Osteocyte (in vitro differentiated cells): ENCODE measurements at regions not wholly inside any gene's neighbourhood (a gene's known extent, or its start where the extent isn't known, plus 50 kb on each side); places are given as distances from the start of the nearest gene placed in this dataset.
"Not testable (repeated sequence)": the region's sequence is repeated elsewhere in the genome, so short reads cannot be mapped to it uniquely, and the experiment has no call there.

Experiments
- DNase-seq: peaks from one replicate; pipeline ENCODE4 v3.0.0; 2021; ENCODE audit warnings: mixed read lengths; ENCODE audit not compliant: unreplicated experiment; ENCODE audit errors: extremely low spot score
- H3K27ac Mint-ChIP-seq: one replicate; pipeline ENCODE4 v1.8.0; 2021; ENCODE audit warnings: mild to moderate bottlenecking, mixed read lengths; ENCODE audit not compliant: unreplicated experiment
- H3K27me3 Mint-ChIP-seq: one replicate; pipeline ENCODE4 v1.8.0; 2021; ENCODE audit warnings: mixed read lengths; ENCODE audit not compliant: unreplicated experiment
- H3K36me3 Mint-ChIP-seq: one replicate; pipeline ENCODE4 v1.8.0; 2021; ENCODE audit warnings: mixed read lengths; ENCODE audit not compliant: unreplicated experiment
- H3K4me1 Mint-ChIP-seq: one replicate; pipeline ENCODE4 v1.8.0; 2021; ENCODE audit warnings: mixed read lengths; ENCODE audit not compliant: unreplicated experiment
- H3K4me3 Mint-ChIP-seq: one replicate; pipeline ENCODE4 v1.8.0; 2021; ENCODE audit warnings: mild to moderate bottlenecking, moderate library complexity, mixed read lengths; ENCODE audit not compliant: unreplicated experiment
- H3K9me3 Mint-ChIP-seq: one replicate; pipeline ENCODE4 v1.8.0; 2021; ENCODE audit warnings: mixed read lengths; ENCODE audit not compliant: unreplicated experiment
- TF ChIP-seq, protein P1 (sequence below): fragments of 200-600 bp; sonication (generic); IDR thresholded peaks from 2 replicates; pipeline ENCODE4 v1.5.0; 2021; ENCODE audit warnings: antibody characterized with exemption, mild to moderate bottlenecking, moderate library complexity

DNA sequence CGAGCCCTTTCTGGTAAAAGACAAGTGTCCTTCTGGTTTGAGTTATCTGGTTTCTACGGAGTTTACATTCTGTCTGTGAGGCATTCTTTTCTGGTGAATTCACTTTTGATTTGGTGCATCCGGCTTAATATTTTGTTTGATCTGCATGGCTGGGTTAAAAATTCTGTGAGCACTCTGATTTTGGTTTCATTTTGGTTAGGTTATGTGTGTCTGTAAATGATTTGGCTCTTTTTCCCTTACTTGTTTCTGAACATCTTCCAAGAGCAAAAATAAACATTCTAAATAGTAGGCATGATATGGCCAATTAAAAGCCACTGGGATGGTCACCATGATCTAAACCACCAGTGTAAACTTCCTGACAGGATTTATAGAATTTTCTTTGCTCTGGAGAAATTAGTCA is 85.7 kb upstream of the PTPN13 start:
- TF ChIP-seq, protein P1, sequence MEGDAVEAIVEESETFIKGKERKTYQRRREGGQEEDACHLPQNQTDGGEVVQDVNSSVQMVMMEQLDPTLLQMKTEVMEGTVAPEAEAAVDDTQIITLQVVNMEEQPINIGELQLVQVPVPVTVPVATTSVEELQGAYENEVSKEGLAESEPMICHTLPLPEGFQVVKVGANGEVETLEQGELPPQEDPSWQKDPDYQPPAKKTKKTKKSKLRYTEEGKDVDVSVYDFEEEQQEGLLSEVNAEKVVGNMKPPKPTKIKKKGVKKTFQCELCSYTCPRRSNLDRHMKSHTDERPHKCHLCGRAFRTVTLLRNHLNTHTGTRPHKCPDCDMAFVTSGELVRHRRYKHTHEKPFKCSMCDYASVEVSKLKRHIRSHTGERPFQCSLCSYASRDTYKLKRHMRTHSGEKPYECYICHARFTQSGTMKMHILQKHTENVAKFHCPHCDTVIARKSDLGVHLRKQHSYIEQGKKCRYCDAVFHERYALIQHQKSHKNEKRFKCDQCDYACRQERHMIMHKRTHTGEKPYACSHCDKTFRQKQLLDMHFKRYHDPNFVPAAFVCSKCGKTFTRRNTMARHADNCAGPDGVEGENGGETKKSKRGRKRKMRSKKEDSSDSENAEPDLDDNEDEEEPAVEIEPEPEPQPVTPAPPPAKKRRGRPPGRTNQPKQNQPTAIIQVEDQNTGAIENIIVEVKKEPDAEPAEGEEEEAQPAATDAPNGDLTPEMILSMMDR: no peak
- peak overlapping the region; percentile 50 for H3K4me3 Mint-ChIP-seq

DNA sequence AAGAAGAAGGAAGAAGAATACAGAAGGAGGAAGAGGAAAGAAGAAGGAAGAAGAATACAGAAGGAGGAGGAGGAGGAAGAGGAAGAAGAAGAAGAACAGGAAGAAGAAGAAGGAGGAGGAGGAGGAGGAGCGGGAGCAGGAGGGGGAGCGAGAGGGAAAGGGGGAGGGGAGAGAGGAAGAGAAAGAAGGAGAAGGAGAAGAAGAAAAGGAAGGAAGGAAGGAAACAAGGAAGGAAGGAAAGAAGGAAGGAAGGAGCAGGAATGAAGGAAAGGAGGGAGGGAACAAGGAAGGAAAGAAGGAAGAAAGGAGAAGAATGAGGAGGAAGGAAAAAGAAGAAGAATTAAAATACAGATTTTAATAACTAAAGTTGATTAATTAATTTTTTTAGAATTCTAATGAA is 82.5 kb upstream of the PTPN13 start:
- Mint-ChIP-seq H3K27me3 (no peaks in the 10 kb centered on the region), H3K4me3 (no peak overlapping the region), H3K27ac (no peak overlapping the region), H3K4me1 (peaks cover 20% of the 10 kb centered on the region), H3K36me3 (no peaks in the 10 kb centered on the region), H3K9me3 (peaks cover 5% of the 10 kb centered on the region)
- no peak for DNase-seq
- TF ChIP-seq, protein P1: no peak

More for the DNA sequence above, 85.7 kb upstream of the PTPN13 start:
- Mint-ChIP-seq H3K27ac (peak overlapping the region; percentile 72), H3K27me3 (no peaks in the 10 kb centered on the region), H3K9me3 (no peaks in the 10 kb centered on the region), H3K36me3 (no peaks in the 10 kb centered on the region), H3K4me1 (peaks cover 24% of the 10 kb centered on the region)
- no peak for DNase-seq

DNA sequence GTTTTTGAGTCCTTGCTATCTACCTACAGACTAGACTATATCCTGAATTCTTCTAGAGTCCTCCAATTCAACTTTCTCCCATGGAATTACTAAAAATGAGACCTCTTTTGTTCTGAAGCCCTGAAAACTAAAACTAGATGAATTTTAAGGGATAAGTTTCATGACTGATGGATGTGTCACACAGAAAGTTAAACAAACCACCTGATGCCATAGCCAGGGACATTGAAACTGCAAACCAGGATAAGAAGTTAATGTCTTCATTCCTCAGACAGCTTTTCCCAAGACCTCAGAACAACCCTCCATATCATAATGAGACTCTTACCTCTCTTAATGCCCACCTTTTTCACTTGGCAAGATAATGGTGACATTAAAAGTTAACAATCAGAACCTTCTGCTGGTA is 81.5 kb upstream of the PTPN13 start:
- no peaks in the 10 kb centered on the region for H3K27me3 Mint-ChIP-seq
- H3K27ac Mint-ChIP-seq: no peak overlapping the region
- H3K4me3 Mint-ChIP-seq: no peak overlapping the region
- no peak for DNase-seq
- H3K36me3 Mint-ChIP-seq: no peaks in the 10 kb centered on the region
- peaks cover 5% of the 10 kb centered on the region for H3K9me3 Mint-ChIP-seq
- TF ChIP-seq, protein P1: no peak
- peaks cover 16% of the 10 kb centered on the region for H3K4me1 Mint-ChIP-seq

DNA sequence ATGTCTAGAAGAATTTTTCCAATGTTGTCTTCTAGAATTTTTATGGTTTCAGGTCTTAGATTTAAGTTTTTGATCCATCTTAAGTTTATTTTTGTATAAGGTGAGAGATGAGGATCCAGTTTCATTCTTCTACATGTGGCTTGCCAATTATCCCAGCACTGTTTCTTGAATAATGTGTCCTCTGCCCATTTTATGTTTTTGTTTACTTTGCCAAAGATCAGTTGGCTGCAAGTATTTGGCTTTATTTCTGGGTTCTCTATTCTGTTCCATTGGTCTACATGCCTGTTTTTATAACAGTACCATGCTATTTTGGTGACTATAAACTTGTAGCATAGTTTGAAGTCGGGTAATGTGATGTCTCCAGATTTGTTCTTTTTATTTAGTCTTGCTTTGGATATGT is 78.2 kb upstream of the PTPN13 start:
- not testable (repeated sequence) for H3K36me3 Mint-ChIP-seq, H3K4me3 Mint-ChIP-seq, H3K27ac Mint-ChIP-seq, DNase-seq, H3K4me1 Mint-ChIP-seq, H3K27me3 Mint-ChIP-seq
- H3K9me3 Mint-ChIP-seq: peaks cover 30% of the 10 kb centered on the region

DNA sequence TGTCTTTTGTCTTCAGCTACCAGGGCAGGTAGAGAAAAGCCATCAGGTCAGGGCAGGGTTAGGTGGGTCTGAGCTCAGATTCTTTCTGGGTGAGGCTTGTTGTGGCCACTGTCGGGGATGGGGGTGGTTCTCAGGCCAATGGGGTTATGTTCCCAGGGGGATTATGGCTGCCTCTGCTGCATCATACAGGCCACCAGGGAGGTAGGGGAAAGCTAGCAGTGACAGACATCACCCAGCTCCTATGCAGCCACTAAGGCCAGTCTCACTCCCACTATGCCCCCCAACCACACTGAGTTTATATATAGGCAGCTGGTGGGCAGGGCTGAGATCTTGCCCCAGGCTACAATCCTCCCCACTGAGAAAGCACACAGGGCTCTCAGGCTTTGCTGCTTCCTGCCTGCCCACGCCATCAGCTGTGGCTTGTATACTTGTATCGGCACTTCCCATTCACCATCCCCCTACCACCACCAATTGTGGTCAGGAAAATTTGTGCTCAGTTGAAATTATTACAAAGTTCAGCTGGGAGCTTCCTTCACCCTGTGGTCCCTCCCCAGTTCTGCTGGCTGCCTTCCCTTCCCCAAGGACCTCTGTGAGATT is 72.6 kb upstream of the PTPN13 start:
- H3K27me3 Mint-ChIP-seq: no peaks in the 10 kb centered on the region
- peaks cover 16% of the 10 kb centered on the region for H3K4me1 Mint-ChIP-seq
- no peak for DNase-seq
- peaks cover 7% of the 10 kb centered on the region for H3K36me3 Mint-ChIP-seq
- peaks cover 26% of the 10 kb centered on the region for H3K9me3 Mint-ChIP-seq
- peak overlapping the region; percentile 67 for H3K27ac Mint-ChIP-seq
- TF ChIP-seq, protein P1: no peak
- no peak overlapping the region for H3K4me3 Mint-ChIP-seq

DNA sequence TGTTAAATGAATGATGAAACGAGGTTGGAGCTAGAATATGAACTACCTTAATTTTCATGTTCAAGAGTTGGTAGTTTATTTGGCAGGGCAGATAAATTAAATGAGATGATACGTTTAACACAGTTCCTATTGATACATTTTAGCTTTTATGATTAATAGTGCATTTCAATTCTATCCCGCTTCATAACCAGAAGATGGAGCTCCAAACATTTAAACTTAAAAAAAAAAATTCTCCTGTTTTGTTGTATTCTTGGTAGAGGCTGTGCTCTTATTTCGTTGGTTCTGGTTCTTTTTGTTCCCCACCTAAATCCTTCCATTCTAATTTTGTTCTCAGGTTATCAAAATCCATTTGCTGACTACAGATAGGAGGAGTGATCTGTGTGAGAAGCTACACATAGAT is 71.8 kb upstream of the PTPN13 start:
- Mint-ChIP-seq H3K27me3 (no peaks in the 10 kb centered on the region), H3K9me3 (peaks cover 26% of the 10 kb centered on the region), H3K4me1 (peaks cover 16% of the 10 kb centered on the region), H3K4me3 (no peak overlapping the region), H3K36me3 (peaks cover 7% of the 10 kb centered on the region), H3K27ac (peak overlapping the region; percentile 67)
- no peak for DNase-seq
- TF ChIP-seq, protein P1: peak; percentile 63
